Tibial artery (tissue), 4 donors: ENCODE measurements at regions not wholly inside any gene's neighbourhood (a gene's known extent, or its start where the extent isn't known, plus 50 kb on each side); places are given as distances from the start of the nearest gene placed in this dataset.

ENCODE experiments used
- DNase-seq, 2 donors: peaks; one replicate each; pipeline ENCODE4 v3.0.0-alpha.2; 2019
- H3K27ac ChIP-seq, 2 donors: fragments of 200-600 bp; sonication (generic) in 1 of 2; 1 replicate in 1 of 2; 2 replicates in 1 of 2; pipeline ENCODE4 v1.5.1; 2018 to 2019; ENCODE audit warnings: mild to moderate bottlenecking in 1 of 2
- H3K27me3 ChIP-seq, 2 donors: fragments of 200-600 bp; sonication (generic) in 1 of 2; one replicate each; pipeline versions ENCODE4 v1.5.1 to v1.6.0; 2016 to 2019
- H3K36me3 ChIP-seq, 3 donors: fragments of 200-600 bp; sonication (generic) in 2 of 3; one replicate each; pipeline ENCODE4 v1.5.1; 2016 to 2019; ENCODE audit warnings: mild to moderate bottlenecking in 2 of 3
- H3K4me1 ChIP-seq, 4 donors: fragments of 200-600 bp; sonication (generic) in 2 of 4; 1 replicate in 3 of 4; 2 replicates in 1 of 4; pipeline ENCODE4 v1.5.1; 2016 to 2019
- H3K4me3 ChIP-seq, 2 donors: fragments of 200-600 bp; sonication (generic) in 1 of 2; 1 replicate in 1 of 2; 2 replicates in 1 of 2; pipeline ENCODE4 v1.5.1; 2018 to 2019; ENCODE audit warnings: mild to moderate bottlenecking in 2 of 2
- H3K9me3 ChIP-seq, 3 donors: fragments of 200-600 bp; sonication (generic) in 1 of 3; one replicate each; pipeline ENCODE4 v1.5.1; 2016 to 2019
- CTCF ChIP-seq, 2 experiments: fragments of 200-600 bp in 1 of 2; fragments of 450-650 bp in 1 of 2; IDR thresholded peaks; one replicate each; pipeline ENCODE4 v1.5.1; 2017 to 2019; ENCODE audit warnings: antibody characterized with exemption in 2 of 2, mild to moderate bottlenecking in 1 of 2, moderate library complexity in 1 of 2
- intact Hi-C: fragments of 100-400 bp; cut with DNase I; formaldehyde crosslinking; loops from one replicate; pipeline ENCODE4 v1.15.0; 2023; ENCODE audit warnings: low total_unique reads

GRCh38 chr22:49042066-49042465 is 785.6 kb downstream of the BRD1 start:
- no peaks in the 10 kb centered on the region for H3K4me1 ChIP-seq
- no peak for DNase-seq
- intact Hi-C loops: no loop called here

GRCh38 chr22:49040754-49041467 is 786.8 kb downstream of the BRD1 start:
- H3K4me3 ChIP-seq: no peak overlapping the region
- intact Hi-C loops: no loop called here
- TF ChIP-seq CTCF (IDR thresholded peaks at IDR 0.05): no peak
- H3K4me1 ChIP-seq: no peaks in the 10 kb centered on the region
- no peaks in the 10 kb centered on the region for H3K36me3 ChIP-seq
- peak in 1 of 2 donors; percentile 40 for DNase-seq
- no peaks in the 10 kb centered on the region for H3K27me3 ChIP-seq
- H3K9me3 ChIP-seq: no peaks in the 10 kb centered on the region
- H3K27ac ChIP-seq: no peak overlapping the region

More at GRCh38 chr22:49042066-49042465, 785.6 kb downstream of the BRD1 start:
- no peak for TF ChIP-seq CTCF (IDR thresholded peaks at IDR 0.05)
- H3K9me3 ChIP-seq: no peaks in the 10 kb centered on the region
- no peak overlapping the region for H3K4me3 ChIP-seq
- no peak overlapping the region for H3K27ac ChIP-seq
- H3K36me3 ChIP-seq: no peaks in the 10 kb centered on the region
- H3K27me3 ChIP-seq: peaks cover 0 to 6% of the 10 kb centered on the region in 2 donors

GRCh38 chr22:49040111-49040510 is 787.6 kb downstream of the BRD1 start:
- TF ChIP-seq CTCF (IDR thresholded peaks at IDR 0.05): no peak

GRCh38 chr22:49039625-49040024 is 788.0 kb downstream of the BRD1 start:
- TF ChIP-seq CTCF (IDR thresholded peaks at IDR 0.05): no peak
- peak in 1 of 2 donors; percentile 21 for DNase-seq
- Histone ChIP-seq H3K27ac (no peak overlapping the region), H3K4me3 (no peak overlapping the region), H3K9me3 (no peaks in the 10 kb centered on the region), H3K27me3 (peaks cover 0 to 8% of the 10 kb centered on the region in 2 donors), H3K36me3 (no peaks in the 10 kb centered on the region), H3K4me1 (no peaks in the 10 kb centered on the region)
- intact Hi-C loops: no loop called here

More at GRCh38 chr22:49040111-49040510, 787.6 kb downstream of the BRD1 start:
- Histone ChIP-seq H3K4me3 (no peak overlapping the region), H3K27ac (no peak overlapping the region), H3K4me1 (no peaks in the 10 kb centered on the region), H3K36me3 (no peaks in the 10 kb centered on the region), H3K27me3 (peaks cover 0 to 3% of the 10 kb centered on the region in 2 donors), H3K9me3 (no peaks in the 10 kb centered on the region)
- intact Hi-C loops: no loop called here
- DNase-seq: peak in 1 of 2 donors; percentile 51

- peak in 1 of 2 donors; percentile 51 for DNase-seq
- H3K27me3 ChIP-seq: peaks cover 0 to 13% of the 10 kb centered on the region in 2 donors
- no peaks in the 10 kb centered on the region for H3K4me1 ChIP-seq
- H3K4me3 ChIP-seq: no peak overlapping the region
- intact Hi-C loops: no loop called here
- TF ChIP-seq CTCF (IDR thresholded peaks at IDR 0.05): no peak
- no peak overlapping the region for H3K27ac ChIP-seq
- H3K9me3 ChIP-seq: no peaks in the 10 kb centered on the region
- H3K36me3 ChIP-seq: no peaks in the 10 kb centered on the region
These were observed 789.9 kb downstream of the BRD1 start for GRCh38 chr22:49037701-49038245.
